Liver (tissue), 8 donors: ENCODE measurements at regions not wholly inside any gene's neighbourhood (a gene's known extent, or its start where the extent isn't known, plus 50 kb on each side); places are given as distances from the start of the nearest gene placed in this dataset.

Experiments used
- DNase-seq: peaks from one replicate; pipeline ENCODE4 v3.0.0-alpha.2; 2017; ENCODE audit warnings: low spot score
- H3K27ac ChIP-seq, 2 donors: one replicate each; pipeline ENCODE4 v1.7.0; 2013; ENCODE audit warnings: inconsistent platforms in 2 of 2, low read length in 2 of 2, control low read depth in 1 of 2, low read depth in 1 of 2, mild to moderate bottlenecking in 1 of 2
- H3K27me3 ChIP-seq, 4 donors: one replicate each; pipeline versions ENCODE4 v1.6.1 to v1.7.0; 2013; ENCODE audit warnings: low read length in 3 of 4, inconsistent platforms in 1 of 4, mild to moderate bottlenecking in 1 of 4, moderate library complexity in 1 of 4; ENCODE audit not compliant: control insufficient read depth in 4 of 4, insufficient read depth in 4 of 4
- H3K36me3 ChIP-seq, 4 donors: one replicate each; pipeline versions ENCODE4 v1.6.1 to v1.7.0; 2013; ENCODE audit warnings: low read length in 3 of 4, mild to moderate bottlenecking in 3 of 4, low read depth in 1 of 4, moderate library complexity in 1 of 4; ENCODE audit not compliant: control insufficient read depth in 4 of 4, insufficient read depth in 3 of 4
- H3K4me1 ChIP-seq, 4 donors: one replicate each; pipeline versions ENCODE4 v1.6.1 to v1.7.0; 2013; ENCODE audit warnings: low read length in 3 of 4, mild to moderate bottlenecking in 3 of 4, moderate library complexity in 1 of 4; ENCODE audit not compliant: control insufficient read depth in 4 of 4, insufficient read depth in 4 of 4
- H3K4me3 ChIP-seq, 3 donors: one replicate each; pipeline versions ENCODE4 v1.6.1 to v1.7.0; 2013; ENCODE audit warnings: low read length in 3 of 3, control low read depth in 1 of 3, low read depth in 1 of 3, mild to moderate bottlenecking in 1 of 3
- H3K9ac ChIP-seq, 2 donors: one replicate each; pipeline ENCODE4 v1.7.0; 2013; ENCODE audit warnings: low read length in 2 of 2, mild to moderate bottlenecking in 2 of 2, moderate library complexity in 2 of 2, control low read depth in 1 of 2, low read depth in 1 of 2
- H3K9me3 ChIP-seq, 4 donors: one replicate each; pipeline versions ENCODE4 v1.6.1 to v1.7.0; 2013; ENCODE audit warnings: low read length in 3 of 4; ENCODE audit not compliant: control insufficient read depth in 4 of 4
- ATF3 ChIP-seq: IDR thresholded peaks from 2 replicates; pipeline ENCODE4 v1.6.1; 2016; ENCODE audit warnings: antibody characterized with exemption
- CTCF ChIP-seq: fragments of 150-350 bp; IDR thresholded peaks from 2 replicates; pipeline ENCODE4 v1.5.1; 2017; ENCODE audit warnings: improper control_type of control experiment, low read depth, low read length; ENCODE audit not compliant: missing input control
- EGR1 ChIP-seq, 2 donors: IDR thresholded peaks; 2 replicates each; pipeline ENCODE4 v1.6.1; 2016 to 2018; ENCODE audit warnings: antibody characterized with exemption in 2 of 2, low read depth in 2 of 2
- FOXA1 ChIP-seq: IDR thresholded peaks from 2 replicates; pipeline ENCODE4 v1.6.1; 2016; ENCODE audit warnings: antibody characterized with exemption
- FOXA2 ChIP-seq: IDR thresholded peaks from 2 replicates; pipeline ENCODE4 v1.6.1; 2016; ENCODE audit warnings: antibody characterized with exemption
- GABPA ChIP-seq, 2 donors: IDR thresholded peaks in 1 of 2; conservative IDR thresholded peaks in 1 of 2; 2 replicates each; pipeline ENCODE4 v1.6.1; 2016; ENCODE audit warnings: antibody characterized with exemption in 2 of 2, mild to moderate bottlenecking in 1 of 2, moderate library complexity in 1 of 2
- HNF4A ChIP-seq, 2 donors: conservative IDR thresholded peaks; 2 replicates each; pipeline ENCODE4 v1.6.1; 2016; ENCODE audit warnings: antibody characterized with exemption in 2 of 2, mild to moderate bottlenecking in 2 of 2
- HNF4G ChIP-seq: IDR thresholded peaks from 2 replicates; pipeline ENCODE4 v1.6.1; 2016; ENCODE audit warnings: antibody characterized with exemption
- JUND ChIP-seq, 2 donors: IDR thresholded peaks; 2 replicates each; pipeline ENCODE4 v1.6.1; 2016; ENCODE audit warnings: antibody characterized with exemption in 2 of 2
- MAX ChIP-seq: IDR thresholded peaks from 2 replicates; pipeline ENCODE4 v1.6.1; 2016; ENCODE audit warnings: antibody characterized with exemption
- NR2F2 ChIP-seq: IDR thresholded peaks from 2 replicates; pipeline ENCODE4 v1.6.1; 2016; ENCODE audit warnings: antibody characterized with exemption
- RAD21 ChIP-seq, 2 donors: IDR thresholded peaks; 2 replicates each; pipeline ENCODE4 v1.6.1; 2016; ENCODE audit warnings: antibody characterized with exemption in 2 of 2, mild to moderate bottlenecking in 2 of 2
- REST ChIP-seq: IDR thresholded peaks from 2 replicates; pipeline ENCODE4 v1.6.1; 2016; ENCODE audit warnings: antibody characterized with exemption, mild to moderate bottlenecking
- ZBTB33 ChIP-seq: IDR thresholded peaks from 2 replicates; pipeline ENCODE4 v1.6.1; 2016; ENCODE audit warnings: antibody characterized with exemption
- WGBS: extraction: QIAGEN DNeasy Blood & Tissue Kit; methylation state at CpG from one replicate; pipeline ENCODE4 v1.1.7; 2013; 5-methylcytosine and 5-hydroxymethylcytosine counted together
- donor health status: healthy.
- donor health status: healthy.
- donor health status: healthy.
- donor health status: healthy.
- donor health status: healthy.

GRCh38 chr1:194705123-194705854 lies 1518.9 kb upstream of the B3GALT2 start (continued):
- no peak for TF ChIP-seq EGR1 (IDR thresholded peaks at IDR 0.05; ENCODE audit: low read depth in 2 of 2)

GRCh38 chr1:194698908-194699318 lies 1512.5 kb upstream of the B3GALT2 start:
- Histone ChIP-seq H3K4me3 (no peak overlapping the region), H3K27ac (no peak overlapping the region)
- WGBS, result 57% methylated on average over 7 of the region's 7 CpGs

GRCh38 chr1:194693244-194693643 lies 1506.8 kb upstream of the B3GALT2 start:
- WGBS, result 68% methylated on average over 2 of the region's 2 CpGs
- TF ChIP-seq ATF3 (no peak), RAD21 (IDR thresholded peaks at IDR 0.05) (no peak), GABPA (IDR thresholded peaks at IDR 0.05 in 1 of 2, conservative IDR thresholded peaks at IDR 0.05 in 1 of 2) (no peak), FOXA1 (no peak), JUND (IDR thresholded peaks at IDR 0.05) (no peak), FOXA2 (no peak), REST (no peak), HNF4A (conservative IDR thresholded peaks at IDR 0.05) (no peak), ZBTB33 (no peak), MAX (no peak), CTCF (no peak)

More at GRCh38 chr1:194698908-194699318, 1512.5 kb upstream of the B3GALT2 start:
- Histone ChIP-seq H3K27me3 (no peaks in the 10 kb centered on the region), H3K9me3 (no peaks in the 10 kb centered on the region), H3K36me3 (no peaks in the 10 kb centered on the region), H3K9ac (no peak overlapping the region), H3K4me1 (no peaks in the 10 kb centered on the region)
- no peak for DNase-seq
- TF ChIP-seq NR2F2 (no peak), HNF4G (no peak)

More at GRCh38 chr1:194693244-194693643, 1506.8 kb upstream of the B3GALT2 start:
- DNase-seq, result no peak
- Histone ChIP-seq H3K9me3 (no peaks in the 10 kb centered on the region), H3K27me3 (no peaks in the 10 kb centered on the region), H3K4me1 (no peaks in the 10 kb centered on the region), H3K4me3 (no peak overlapping the region), H3K9ac (no peak overlapping the region), H3K36me3 (no peaks in the 10 kb centered on the region), H3K27ac (no peak overlapping the region)
